SKM-1 treated with dmso at 0.1 percent for 144 hours (cell line): ENCODE measurements at regions not wholly inside any gene's neighbourhood (a gene's known extent, or its start where the extent isn't known, plus 50 kb on each side); places are given as distances from the start of the nearest gene placed in this dataset.

Experiments
- DNase-seq: peaks from one replicate; lab custom pipeline; 2025; ENCODE audit not compliant: unreplicated experiment; lab: John Stamatoyannopoulos, UW

- no peak for DNase-seq
These were observed 61.1 kb upstream of the NRXN1 start for GRCh38 chr2:51093016-51093415.

DNA sequence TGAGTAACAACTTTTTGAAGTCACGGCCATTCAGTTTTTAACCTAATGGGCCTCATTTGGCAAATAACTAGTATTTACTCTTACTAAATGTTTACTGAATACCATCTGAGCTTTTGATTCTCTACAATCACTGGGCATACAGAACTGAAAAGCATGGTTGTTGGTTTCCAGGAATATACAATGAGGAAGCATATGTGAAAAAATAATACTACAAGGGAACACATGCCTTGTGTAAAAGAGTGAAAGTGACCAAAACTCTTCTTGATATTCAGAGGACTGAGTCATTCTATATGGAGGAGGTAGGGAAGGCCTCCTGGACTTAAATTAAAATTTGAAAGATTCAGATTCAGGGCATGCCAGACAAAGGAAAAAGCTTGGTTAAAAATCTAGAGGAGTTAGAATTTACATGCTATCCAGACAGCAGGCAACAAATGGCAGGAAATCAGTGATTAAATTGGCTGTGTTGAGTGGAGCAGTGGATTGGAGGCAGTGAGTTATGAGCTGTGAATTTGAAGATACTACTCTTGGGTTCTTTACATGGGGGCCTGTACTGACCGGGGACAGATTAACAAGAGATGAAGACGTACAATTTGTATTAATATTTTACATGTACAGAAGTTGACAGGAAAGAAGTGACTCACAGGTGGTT lies 53.6 kb upstream of the NRXN1 start:
- no peak for DNase-seq

- DNase-seq = no peak
These were observed 52.8 kb upstream of the NRXN1 start for GRCh38 chr2:51084750-51085149.
